ENCODE measurements at regions not wholly inside any gene's neighbourhood (a gene's known extent, or its start where the extent isn't known, plus 50 kb on each side); places are given as distances from the start of the nearest gene placed in this dataset.

GRCh38 chr12:46438719-46439319, 66.2 kb upstream of the SLC38A2 start:
- TF ChIP-seq CTCF (IDR thresholded peaks at IDR 0.05) (no peak), ZFX (IDR thresholded peaks at IDR 0.05; ENCODE audit: borderline replicate concordance) (no peak)
